NCI-H748 (cell line): ENCODE measurements at regions not wholly inside any gene's neighbourhood (a gene's known extent, or its start where the extent isn't known, plus 50 kb on each side); places are given as distances from the start of the nearest gene placed in this dataset.
"Not testable (repeated sequence)": the region's sequence is repeated elsewhere in the genome, so short reads cannot be mapped to it uniquely, and the experiment has no call there.

ENCODE experiments used
- DNase-seq: peaks from one replicate; lab custom pipeline; 2025; ENCODE audit not compliant: unreplicated experiment; lab: John Stamatoyannopoulos, UW

DNA sequence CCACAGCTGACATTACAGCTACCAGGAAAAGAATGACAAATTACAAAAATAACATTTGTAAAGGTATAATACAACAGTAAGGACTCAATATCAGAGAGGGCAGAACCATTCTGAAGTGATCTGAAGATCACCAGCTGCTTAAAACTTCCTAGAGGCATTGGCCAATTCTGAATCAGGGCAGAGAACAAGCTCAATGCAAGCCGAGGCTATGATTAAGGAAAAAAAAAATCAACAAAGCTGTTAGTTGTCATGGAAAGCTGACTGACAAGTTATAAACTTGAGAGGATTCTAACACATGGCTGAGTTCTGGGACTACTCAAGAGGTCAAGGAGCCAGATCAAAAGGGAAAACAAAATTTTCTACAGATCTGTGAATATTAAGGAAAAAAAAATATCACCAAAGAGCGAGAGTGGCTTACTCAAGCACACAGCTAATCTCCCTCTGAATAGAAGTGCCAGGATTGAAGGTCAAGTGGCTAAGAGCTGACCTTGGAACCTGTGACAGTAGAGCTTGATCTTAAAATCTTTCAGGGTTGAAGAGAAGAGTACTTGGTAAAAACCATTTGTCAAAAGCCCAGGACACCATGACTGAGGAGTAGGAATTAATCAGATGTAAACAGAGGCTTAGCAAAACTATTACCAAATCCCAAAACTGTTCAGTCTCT lies 383.4 kb downstream of the USP25 start:
- no peak for DNase-seq

DNA sequence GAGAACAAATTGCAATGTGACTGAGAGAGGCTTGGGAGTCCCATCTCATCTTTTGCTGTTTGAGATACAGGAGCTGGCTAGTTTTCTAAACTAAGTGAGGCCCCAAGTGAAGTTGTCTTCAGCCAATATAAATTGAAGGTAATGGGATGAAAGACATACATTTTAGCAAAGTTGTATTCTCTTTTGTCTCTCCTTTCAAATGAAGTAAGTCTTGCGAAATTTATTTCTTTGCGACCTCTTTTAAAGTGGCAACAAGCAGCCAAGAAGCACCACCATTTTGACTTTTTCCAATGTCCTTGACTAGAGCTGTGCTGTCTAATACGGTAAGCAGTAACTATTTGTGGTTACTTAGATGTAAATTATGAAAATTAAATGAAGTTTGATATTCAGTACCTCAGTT lies 385.7 kb downstream of the USP25 start:
- DNase-seq, result no peak

DNA sequence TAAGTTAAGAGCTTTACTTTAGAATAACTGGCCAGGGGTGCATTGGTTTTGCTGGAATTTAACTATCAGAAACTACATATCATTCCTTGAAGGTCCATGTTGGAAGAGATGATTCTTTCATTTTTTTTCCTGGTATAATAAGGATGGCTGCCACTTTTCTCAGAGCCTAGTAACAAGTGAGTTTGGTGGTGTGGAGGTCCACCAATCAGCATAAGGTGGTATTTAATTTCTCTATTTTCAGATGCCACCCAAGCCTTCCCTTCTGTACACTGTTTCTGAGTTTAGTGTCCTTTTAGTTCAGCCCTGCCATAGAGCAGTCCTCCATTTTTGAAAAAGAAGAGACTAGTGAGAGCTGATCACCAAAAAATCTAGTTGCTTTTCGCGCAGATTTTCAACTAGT lies 386.3 kb downstream of the USP25 start:
- DNase-seq, result no peak

DNA sequence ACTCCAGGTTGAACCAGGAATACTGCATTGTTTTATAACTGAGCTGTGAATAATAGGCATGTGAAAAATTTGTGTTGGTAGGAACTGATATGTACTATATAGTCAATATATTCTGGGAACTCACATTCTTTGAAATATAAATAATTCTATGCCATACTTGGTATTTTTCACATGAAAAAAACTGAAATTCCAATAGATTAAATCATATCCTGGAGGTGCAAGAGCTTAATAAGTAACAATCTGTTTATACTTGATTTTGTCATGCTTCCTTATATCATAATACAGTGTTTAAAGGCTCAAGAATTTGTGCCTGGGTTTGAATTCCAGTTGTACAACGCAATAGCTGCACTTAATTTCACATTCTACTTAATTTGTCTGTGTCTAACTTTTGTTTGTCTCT lies 387.0 kb downstream of the USP25 start:
- DNase-seq, result no peak

DNA sequence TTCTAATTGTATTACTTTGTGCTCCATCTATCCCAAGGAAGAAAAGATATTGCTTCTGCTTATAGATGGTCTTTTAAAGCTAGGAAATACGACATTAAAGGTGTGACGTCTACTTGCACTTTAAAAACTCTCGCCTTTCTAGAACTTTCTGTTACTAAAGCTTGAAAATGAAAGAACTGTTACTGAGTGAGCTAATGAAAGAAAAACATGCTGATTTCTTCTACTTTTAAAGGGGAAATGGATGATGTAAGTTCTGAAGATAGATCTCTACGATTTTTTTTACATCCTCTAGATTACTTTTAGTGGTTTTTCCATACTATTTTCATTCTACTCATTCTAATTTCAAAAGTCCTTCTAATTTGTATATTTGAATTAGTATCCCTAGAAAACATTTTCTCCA lies 387.5 kb downstream of the USP25 start:
- no peak for DNase-seq

DNA sequence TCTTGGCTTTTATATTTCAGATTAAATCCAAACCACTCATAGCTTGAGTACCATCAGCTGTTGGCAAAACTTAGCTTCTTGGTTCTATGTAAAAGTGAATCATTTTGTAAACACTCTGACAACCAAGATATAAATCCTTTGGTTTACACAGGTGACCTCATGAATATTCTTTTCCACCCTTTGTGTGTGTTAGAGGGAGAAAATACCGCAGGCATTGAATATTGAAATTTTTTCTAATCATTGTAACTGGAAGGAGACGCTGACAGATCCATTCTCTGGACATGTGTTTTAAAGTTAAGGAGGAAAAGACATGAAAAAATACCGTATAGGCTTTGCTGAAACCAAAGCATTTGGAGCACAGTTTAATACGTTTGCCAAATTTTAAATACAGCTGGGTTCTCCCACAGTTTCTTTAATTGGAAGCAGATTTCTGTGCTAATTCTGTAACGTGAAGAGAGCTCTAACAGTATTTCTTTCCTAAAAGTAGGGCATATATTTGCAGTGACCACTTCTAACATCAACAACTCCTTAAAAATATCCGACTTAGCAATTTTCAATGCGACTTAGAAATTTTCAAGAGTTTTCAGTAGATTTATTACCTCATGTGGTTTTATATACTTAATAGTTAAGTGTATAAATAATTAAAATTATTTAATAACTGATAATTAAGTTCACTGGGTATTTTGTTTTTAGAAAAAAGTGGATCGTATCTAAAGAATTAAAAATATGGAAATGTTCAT lies 388.2 kb downstream of the USP25 start:
- DNase-seq, result no peak

DNA sequence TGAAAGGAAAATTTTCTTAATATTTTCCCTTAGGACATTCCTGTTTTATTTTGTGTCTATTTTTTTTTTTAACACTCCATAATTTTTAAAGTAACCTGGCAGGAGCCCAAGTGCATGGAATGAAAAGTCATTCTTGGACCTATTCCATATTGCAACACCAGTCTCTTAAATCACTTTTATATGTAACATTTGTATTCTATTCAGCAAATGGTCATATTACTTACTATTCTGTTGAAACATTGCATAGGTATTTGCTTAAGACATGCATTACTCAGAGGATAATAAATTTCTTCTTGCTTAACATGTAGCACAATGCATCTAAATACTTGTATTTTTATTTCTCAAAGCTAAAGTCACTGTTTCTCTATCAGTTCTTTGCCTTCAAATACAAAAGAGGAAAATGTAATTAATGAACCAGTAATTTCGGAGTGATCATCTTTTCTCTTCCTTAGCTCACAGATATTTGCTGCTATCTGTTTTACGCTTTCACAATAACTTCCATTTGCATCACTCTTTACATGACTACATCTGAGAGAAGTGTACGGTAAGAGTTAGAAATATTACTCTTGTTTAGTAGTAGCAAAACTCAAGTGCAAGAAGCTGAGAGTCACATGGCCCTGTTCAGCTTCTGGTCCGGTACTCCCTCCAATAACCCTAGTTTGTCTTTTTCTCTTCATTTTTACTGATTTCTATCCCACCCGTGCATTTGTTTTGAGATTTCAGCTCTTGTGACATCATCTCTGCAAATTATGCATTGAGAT lies 394.8 kb downstream of the USP25 start:
- no peak for DNase-seq

DNA sequence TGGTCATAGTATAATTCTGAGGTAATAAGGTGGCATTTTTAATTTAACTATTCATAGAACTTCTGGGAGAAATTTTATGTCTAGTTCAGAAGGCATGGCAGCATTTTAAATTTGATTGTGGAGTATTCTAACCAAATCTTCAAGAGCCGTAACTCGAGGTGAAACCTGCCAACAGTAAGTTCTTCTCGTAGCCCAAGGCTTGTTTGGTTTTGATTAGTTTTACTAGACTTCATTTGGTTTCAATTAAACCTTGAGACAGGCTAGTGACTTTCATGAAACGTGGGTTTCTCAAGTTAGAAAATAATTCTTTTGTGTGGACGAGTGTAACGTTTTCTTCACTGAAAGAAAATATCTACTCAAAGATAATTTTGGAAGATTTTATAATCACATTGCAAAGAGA lies 395.5 kb downstream of the USP25 start:
- DNase-seq, result no peak

DNA sequence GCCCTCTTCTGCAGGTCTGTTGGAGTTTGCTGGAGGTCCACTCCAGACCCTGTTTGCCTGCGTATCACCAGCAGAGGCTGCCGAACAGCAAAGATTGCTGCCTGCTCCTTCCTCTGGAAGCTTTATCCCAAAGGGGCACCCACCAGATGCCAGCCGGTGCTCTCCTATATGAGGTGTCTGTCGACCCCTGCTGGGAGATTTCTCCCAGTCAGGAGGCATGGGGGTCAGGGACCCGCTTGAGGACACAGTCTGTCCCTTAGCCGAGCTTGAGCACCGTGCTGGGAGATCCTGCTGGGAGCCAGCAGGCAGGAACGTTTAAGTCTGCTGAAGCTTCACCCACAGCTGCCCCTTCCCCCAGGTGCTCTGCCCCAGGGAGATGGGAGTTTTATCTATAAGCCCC lies 402.7 kb downstream of the USP25 start:
- not testable (repeated sequence) for DNase-seq

DNA sequence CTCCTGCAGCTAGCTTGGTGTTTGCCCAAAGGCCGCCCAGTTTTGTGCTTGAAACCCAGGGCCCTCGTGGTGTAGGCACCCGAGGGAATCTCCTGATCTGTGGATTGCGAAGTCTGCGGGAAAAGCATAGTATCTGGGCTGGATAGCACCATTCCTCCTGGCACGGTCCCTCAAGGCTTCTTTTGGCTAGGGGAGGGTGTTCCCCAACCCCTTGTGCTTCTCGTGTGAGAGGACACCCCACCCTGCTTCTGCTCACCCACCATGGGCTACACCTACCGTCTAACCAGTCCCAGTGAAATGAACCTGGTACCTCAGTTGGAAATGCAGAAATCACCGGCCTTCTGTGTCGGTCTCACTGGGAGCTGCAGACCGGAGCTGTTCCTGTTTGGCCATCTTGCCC lies 403.5 kb downstream of the USP25 start:
- DNase-seq, result no peak

DNA sequence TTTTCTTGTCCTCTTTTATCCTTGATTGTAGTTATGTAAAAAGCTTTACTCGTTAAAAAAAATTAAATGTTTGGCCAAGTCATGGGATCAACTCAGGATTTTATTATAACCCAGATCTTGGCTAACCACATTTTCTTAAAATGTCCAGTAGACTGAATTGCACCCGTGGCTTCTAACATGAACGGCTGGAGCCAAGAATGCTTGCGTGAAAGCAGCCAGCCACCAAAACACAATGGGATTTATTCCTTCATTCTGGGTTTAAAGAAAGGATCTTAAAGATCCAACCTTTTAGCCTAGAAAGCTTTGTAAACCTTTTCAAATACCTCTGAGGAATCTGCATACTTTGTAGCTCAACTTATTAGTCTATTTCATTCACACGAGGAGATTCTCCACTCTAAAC lies 404.4 kb downstream of the USP25 start:
- no peak for DNase-seq

DNA sequence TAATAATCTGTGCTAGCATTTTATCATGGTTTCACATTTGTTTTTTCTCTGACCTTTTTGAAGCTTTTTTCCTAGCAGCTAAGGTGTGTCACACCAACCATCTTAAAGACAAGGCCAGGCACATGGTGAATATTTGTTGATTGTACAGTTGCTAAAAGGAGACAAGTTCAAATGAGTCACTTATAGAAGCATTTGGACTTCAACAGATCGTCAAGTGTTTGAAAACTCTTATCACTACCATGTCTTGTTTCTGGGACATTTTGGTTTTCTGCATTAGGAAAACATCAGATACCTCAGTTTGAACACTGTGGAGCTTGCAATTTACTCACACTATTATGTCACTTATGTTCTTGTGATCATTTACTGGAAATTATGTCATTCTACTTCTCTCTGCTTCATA lies 407.3 kb downstream of the USP25 start:
- no peak for DNase-seq

DNA sequence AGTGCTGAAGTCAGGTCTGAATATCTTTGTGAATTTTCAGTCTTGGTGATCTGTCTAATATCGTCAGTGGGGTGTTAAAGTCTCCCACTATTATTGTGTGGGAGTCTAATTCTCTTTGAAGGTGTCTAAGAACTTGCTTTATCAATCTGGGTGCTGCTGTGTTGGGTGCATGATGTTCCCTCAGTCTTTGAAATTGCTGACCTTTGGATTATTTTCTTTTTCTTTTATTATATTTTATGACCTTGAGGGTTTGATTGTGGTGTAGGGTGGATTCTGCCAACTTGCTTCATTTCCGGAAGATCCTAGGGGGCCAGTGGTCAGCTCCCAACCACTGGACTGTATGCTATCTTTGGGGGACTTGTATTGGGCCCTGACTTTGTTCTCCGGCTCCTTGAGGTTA lies 415.3 kb downstream of the USP25 start:
- DNase-seq, result no peak

DNA sequence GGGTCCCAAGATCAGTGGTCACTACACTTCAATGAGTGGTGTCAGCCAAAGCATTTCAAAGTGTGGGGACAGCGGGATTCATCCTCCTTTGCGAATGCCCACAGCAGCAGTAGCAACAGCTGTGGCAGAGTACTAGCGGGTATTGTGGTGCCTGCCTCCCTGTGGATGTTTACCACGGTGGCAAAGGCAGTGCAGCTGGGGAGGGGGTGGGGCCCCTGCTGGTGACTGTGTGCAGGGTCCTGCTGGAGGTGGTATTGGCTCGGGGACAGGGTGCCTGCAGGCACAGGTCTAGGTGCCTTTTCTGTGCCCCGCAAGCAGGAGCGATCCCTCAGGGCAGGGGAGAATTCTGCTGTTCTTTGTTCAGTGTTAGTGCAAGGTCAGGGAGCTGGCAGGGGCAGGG lies 415.7 kb downstream of the USP25 start:
- DNase-seq, result no peak

DNA sequence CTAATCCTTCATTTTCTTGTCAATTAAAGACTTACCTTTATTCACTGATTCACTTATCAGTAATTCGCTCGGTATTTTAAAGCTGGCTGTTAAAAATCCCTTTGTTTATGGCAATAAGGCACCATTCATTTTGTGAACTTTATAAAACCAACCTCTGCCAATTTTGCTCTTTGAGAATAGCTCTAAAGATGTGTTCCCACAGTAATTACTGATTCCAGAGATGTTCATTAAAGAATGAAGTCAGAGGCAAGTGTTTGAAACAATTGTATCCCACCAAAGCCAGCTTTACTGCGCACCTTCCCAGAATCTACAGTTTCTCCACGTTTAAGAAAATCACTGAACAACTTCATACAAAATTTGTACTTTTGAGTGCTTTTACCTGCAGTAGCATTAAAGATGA lies 424.5 kb downstream of the USP25 start:
- DNase-seq, result no peak

DNA sequence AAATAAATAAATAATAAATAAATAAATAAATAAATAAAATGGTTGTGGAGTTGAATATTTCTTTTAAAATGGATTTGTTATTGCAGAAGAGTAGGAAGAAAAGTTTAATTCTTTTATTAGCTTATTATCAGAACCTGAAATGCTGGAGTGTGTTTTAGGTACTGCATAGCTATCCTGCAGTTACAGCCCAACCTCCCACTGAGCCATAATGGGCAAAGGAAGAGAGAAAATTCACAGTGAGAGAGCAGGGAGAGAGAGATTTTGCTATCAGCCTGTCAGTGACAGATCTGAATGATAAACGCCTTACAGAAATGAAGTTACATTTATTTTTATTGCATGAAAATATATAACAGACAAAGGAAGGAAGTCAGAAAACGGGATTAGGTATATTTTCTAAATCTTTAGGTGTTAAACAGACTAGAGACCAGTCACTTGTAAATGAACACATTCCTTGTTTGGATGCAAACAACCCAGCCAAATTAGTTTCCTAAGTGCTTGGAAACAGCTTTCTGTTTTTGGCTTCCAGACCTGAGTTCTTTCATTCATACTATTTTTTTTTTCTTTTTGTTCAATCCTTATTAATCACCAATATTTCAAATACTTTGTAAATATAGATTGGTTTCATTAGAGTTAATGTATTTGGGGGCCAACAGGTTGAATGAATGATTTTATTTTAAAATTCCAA lies 425.3 kb downstream of the USP25 start:
- no peak for DNase-seq

DNA sequence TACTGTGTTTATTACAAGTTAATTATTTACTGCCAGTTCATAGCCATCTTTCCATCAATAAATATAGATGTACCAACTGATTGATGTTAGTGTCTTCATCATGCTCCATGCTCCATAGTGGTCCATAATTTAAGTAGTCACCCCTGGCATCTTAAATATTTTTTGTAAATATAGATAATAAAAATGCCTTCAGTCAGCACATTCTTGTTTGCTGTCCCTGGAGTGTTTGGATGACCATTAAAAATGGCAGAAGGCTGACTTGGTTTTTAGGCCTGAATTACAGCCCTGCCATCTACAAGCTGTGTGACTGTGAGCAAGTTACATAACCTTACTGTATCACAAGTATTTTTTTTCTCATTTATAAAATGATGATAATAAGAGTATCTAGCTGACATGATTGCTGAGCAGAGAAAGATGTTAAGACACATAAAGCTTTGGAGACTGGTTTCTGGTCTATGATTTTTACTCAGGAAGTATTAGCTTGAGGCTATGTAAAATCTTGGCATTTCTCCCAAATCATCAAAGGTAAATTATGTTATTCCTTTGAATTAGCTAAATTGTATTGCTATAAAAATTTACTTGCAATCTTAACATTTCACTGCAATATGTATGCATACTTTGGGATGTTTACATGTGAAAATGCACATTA lies 427.2 kb downstream of the USP25 start:
- no peak for DNase-seq

DNA sequence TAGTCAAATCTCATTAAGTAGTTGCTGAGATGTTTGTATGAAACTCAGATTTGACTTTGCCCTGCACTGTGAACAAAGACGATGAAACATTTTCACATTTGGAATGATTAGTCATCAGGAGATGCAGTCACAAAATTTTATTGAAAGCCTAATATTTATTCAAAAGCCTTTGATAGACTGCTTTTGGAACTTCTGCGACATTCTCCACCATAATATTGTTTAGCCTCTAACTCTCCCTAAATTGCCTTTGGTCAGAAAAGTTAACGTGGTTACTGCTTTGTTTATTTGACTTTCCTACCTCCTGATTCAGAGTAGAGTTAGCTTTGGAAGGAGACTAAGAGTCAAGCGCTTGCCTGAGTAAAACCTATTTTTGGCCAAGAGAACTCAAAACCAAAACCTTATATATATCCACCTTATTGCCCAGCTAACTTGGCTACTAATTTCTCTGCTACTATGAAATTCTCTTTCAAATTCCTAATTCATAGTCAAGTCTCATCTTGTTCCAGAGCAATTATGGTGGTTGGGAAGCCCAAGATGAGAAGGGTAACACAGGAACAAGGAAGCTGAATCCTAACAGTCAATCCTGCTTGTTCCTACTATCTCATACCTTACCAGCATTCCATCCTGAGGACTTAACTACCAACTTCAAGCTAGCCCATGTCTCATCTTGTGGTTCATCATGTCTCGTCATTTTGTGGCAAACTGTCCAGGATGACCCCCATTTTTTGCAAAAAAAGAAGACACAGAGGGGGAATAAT lies 429.6 kb downstream of the USP25 start:
- DNase-seq, result no peak

DNA sequence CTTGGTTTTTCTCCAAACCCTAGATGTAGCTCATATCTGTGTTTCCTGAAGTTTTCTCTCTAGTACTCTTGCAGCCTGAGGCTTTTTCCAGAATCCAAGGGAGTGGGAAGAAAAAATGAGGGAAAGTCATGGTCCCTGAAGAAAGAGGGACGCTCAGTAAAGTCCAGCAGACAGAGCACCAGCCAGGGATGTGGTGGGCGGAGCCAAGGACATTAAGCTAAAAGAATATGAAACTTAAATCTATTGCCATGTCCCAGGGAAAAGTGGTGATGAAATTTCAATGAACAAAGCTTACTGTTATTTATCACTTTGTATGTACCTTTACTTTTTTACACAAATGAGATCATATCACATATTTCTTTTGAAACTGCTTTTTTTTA lies 430.2 kb downstream of the USP25 start:
- DNase-seq, result no peak

DNA sequence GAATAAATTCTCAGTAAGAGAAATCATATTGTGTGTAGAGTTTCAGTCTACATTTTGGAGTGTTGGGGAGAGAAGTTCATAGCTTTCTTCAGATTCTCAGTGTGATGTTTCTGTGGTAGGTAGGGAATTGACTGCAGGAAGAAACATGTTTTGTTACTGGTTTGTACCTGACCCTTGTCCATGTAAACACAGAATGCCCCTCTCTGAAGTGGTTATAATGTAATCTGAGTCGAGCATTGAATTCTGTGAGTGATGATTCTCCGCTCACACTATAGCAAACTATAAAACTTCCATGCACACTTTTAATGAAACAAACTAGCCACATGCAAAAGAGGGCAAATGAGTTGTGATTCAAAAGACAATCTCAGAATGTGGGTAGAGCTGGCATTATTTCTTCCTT lies 433.2 kb downstream of the USP25 start:
- no peak for DNase-seq
